ENCODE measurements at regions not wholly inside any gene's neighbourhood (a gene's known extent, or its start where the extent isn't known, plus 50 kb on each side); places are given as distances from the start of the nearest gene placed in this dataset.

- DNase-seq (ENCODE audit: low read depth): no peak
- H3K4me3 ChIP-seq (ENCODE audit: low read depth, low read length): no peak overlapping the region
- no peak for TF ChIP-seq CTCF (IDR thresholded peaks at IDR 0.05; ENCODE audit: insufficient read depth, low read depth, low read length, missing control alignments)
These were observed 449.5 kb downstream of the AGTPBP1 start for GRCh38 chr9:85292261-85292660.

- no peak overlapping the region for H3K4me3 ChIP-seq (ENCODE audit: low read depth, low read length)
- DNase-seq (ENCODE audit: low read depth): no peak
- no peak for TF ChIP-seq CTCF (IDR thresholded peaks at IDR 0.05; ENCODE audit: insufficient read depth, low read depth, low read length, missing control alignments)
These were observed 450.5 kb downstream of the AGTPBP1 start for GRCh38 chr9:85291266-85291665.

- no peak overlapping the region for H3K4me3 ChIP-seq (ENCODE audit: low read depth, low read length)
- TF ChIP-seq CTCF (IDR thresholded peaks at IDR 0.05; ENCODE audit: insufficient read depth, low read depth, low read length, missing control alignments): no peak
- no peak for DNase-seq (ENCODE audit: low read depth)
These were observed 451.7 kb downstream of the AGTPBP1 start for GRCh38 chr9:85290019-85290418.

- no peak for TF ChIP-seq CTCF (IDR thresholded peaks at IDR 0.05; ENCODE audit: insufficient read depth, low read depth, low read length, missing control alignments)
- DNase-seq (ENCODE audit: low read depth): no peak
- no peak overlapping the region for H3K4me3 ChIP-seq (ENCODE audit: low read depth, low read length)
These were observed 452.6 kb downstream of the AGTPBP1 start for GRCh38 chr9:85289142-85289541.

- no peak for TF ChIP-seq CTCF (IDR thresholded peaks at IDR 0.05; ENCODE audit: insufficient read depth, low read depth, low read length, missing control alignments)
- DNase-seq (ENCODE audit: low read depth): no peak
- no peak overlapping the region for H3K4me3 ChIP-seq (ENCODE audit: low read depth, low read length)
These were observed 458.3 kb downstream of the AGTPBP1 start for GRCh38 chr9:85283421-85283820.

- no peak for DNase-seq (ENCODE audit: low read depth)
- no peak overlapping the region for H3K4me3 ChIP-seq (ENCODE audit: low read depth, low read length)
- TF ChIP-seq CTCF (IDR thresholded peaks at IDR 0.05; ENCODE audit: insufficient read depth, low read depth, low read length, missing control alignments): no peak
These were observed 463.0 kb downstream of the AGTPBP1 start for GRCh38 chr9:85278769-85279168.

GRCh38 chr9:85276741-85277140 is 465.0 kb downstream of the AGTPBP1 start:
- DNase-seq (ENCODE audit: low read depth): no peak
- TF ChIP-seq CTCF (IDR thresholded peaks at IDR 0.05; ENCODE audit: insufficient read depth, low read depth, low read length, missing control alignments): no peak
- no peak overlapping the region for H3K4me3 ChIP-seq (ENCODE audit: low read depth, low read length)

All from GM12865 (cell line).